RWPE2 (cell line): ENCODE measurements at regions not wholly inside any gene's neighbourhood (a gene's known extent, or its start where the extent isn't known, plus 50 kb on each side); places are given as distances from the start of the nearest gene placed in this dataset.

Source experiments
- ATAC-seq: fragments of 200-7000 bp; cut with Tn5 transposase; 3 replicates; pipeline ENCODE4 v1.9.1; 2021; ENCODE audit warnings: low read depth
- DNase-seq: peaks from one replicate; pipeline ENCODE4 v3.0.0-alpha.2; 2020; ENCODE audit warnings: low spot score
- H3K27ac ChIP-seq: fragments of 450-650 bp; 2 replicates; pipeline ENCODE4 v1.5.1; 2017; ENCODE audit warnings: mild to moderate bottlenecking; ENCODE audit not compliant: poor library complexity, severe bottlenecking
- H3K27me3 ChIP-seq: fragments of 250-450 bp; sonication (Bioruptor Pico); 2 replicates; pipeline ENCODE4 v1.5.1; 2021; ENCODE audit warnings: mild to moderate bottlenecking, moderate library complexity; ENCODE audit not compliant: insufficient read depth, poor library complexity, severe bottlenecking
- H3K36me3 ChIP-seq: fragments of 250-450 bp; sonication (Bioruptor Pico); 2 replicates; pipeline ENCODE4 v1.5.1; 2020; ENCODE audit warnings: low read depth, mild to moderate bottlenecking, moderate library complexity
- H3K4me1 ChIP-seq: fragments of 250-450 bp; sonication (Bioruptor Pico); 2 replicates; pipeline ENCODE4 v1.5.1; 2021; ENCODE audit warnings: mild to moderate bottlenecking, moderate library complexity; ENCODE audit not compliant: insufficient read depth, poor library complexity, severe bottlenecking
- H3K4me3 ChIP-seq: fragments of 250-450 bp; sonication (Bioruptor Pico); 2 replicates; pipeline ENCODE4 v1.5.1; 2021; ENCODE audit warnings: mild to moderate bottlenecking, moderate library complexity; ENCODE audit not compliant: severe bottlenecking
- H3K9me3 ChIP-seq: fragments of 250-450 bp; sonication (Bioruptor Pico); 2 replicates; pipeline ENCODE4 v1.5.1; 2021; ENCODE audit warnings: mild to moderate bottlenecking, moderate library complexity; ENCODE audit not compliant: severe bottlenecking
- CTCF ChIP-seq: fragments of 450-650 bp; IDR thresholded peaks from one replicate; pipeline ENCODE4 v1.5.1; 2017; ENCODE audit warnings: mild to moderate bottlenecking, moderate library complexity; ENCODE audit not compliant: poor library complexity, severe bottlenecking

- Histone ChIP-seq H3K36me3 (no peaks in the 10 kb centered on the region), H3K27me3 (no peaks in the 10 kb centered on the region), H3K4me1 (peaks cover 4% of the 10 kb centered on the region), H3K4me3 (no peak overlapping the region), H3K9me3 (no peaks in the 10 kb centered on the region), H3K27ac (no peak overlapping the region)
- no peak for TF ChIP-seq CTCF
- DNase-seq: no peak
- ATAC-seq: no peak
Observed at GRCh38 chr13:80121038-80121437, 219.9 kb downstream of the SPRY2 start.

GRCh38 chr13:80118506-80118905 is 222.4 kb downstream of the SPRY2 start:
- Histone ChIP-seq H3K27ac (no peak overlapping the region), H3K4me1 (peaks cover 4% of the 10 kb centered on the region), H3K36me3 (no peaks in the 10 kb centered on the region), H3K4me3 (no peak overlapping the region), H3K9me3 (no peaks in the 10 kb centered on the region), H3K27me3 (no peaks in the 10 kb centered on the region)
- TF ChIP-seq CTCF: no peak
- DNase-seq (no peak), ATAC-seq (no peak)

GRCh38 chr13:80118099-80118498 is 222.8 kb downstream of the SPRY2 start:
- Histone ChIP-seq H3K36me3 (no peaks in the 10 kb centered on the region), H3K27ac (no peak overlapping the region), H3K9me3 (no peaks in the 10 kb centered on the region), H3K27me3 (no peaks in the 10 kb centered on the region), H3K4me1 (peaks cover 4% of the 10 kb centered on the region), H3K4me3 (no peak overlapping the region)
- ATAC-seq: no peak
- TF ChIP-seq CTCF: no peak
- no peak for DNase-seq

- Histone ChIP-seq H3K4me1 (peaks cover 4% of the 10 kb centered on the region), H3K27me3 (no peaks in the 10 kb centered on the region), H3K9me3 (no peaks in the 10 kb centered on the region), H3K4me3 (no peak overlapping the region), H3K27ac (no peak overlapping the region), H3K36me3 (no peaks in the 10 kb centered on the region)
- TF ChIP-seq CTCF: no peak
- DNase-seq (no peak), ATAC-seq (no peak)
Observed at GRCh38 chr13:80117515-80117914, 223.4 kb downstream of the SPRY2 start.

- H3K4me1 ChIP-seq: peaks cover 4% of the 10 kb centered on the region
- TF ChIP-seq CTCF: no peak
- no peak overlapping the region for H3K4me3 ChIP-seq
- no peaks in the 10 kb centered on the region for H3K36me3 ChIP-seq
- H3K27ac ChIP-seq: no peak overlapping the region
- no peaks in the 10 kb centered on the region for H3K27me3 ChIP-seq
- ATAC-seq (no peak; the same call in 2 of the 3 replicates), DNase-seq (no peak)
- no peaks in the 10 kb centered on the region for H3K9me3 ChIP-seq
Observed at GRCh38 chr13:80116107-80116506, 224.8 kb downstream of the SPRY2 start.
